K562 (cell line): ENCODE measurements at regions not wholly inside any gene's neighbourhood (a gene's known extent, or its start where the extent isn't known, plus 50 kb on each side); places are given as distances from the start of the nearest gene placed in this dataset.

Source experiments
- ARID4B ChIP-seq: sonication (generic); formaldehyde crosslinking; IDR thresholded peaks from 2 replicates; pipeline ENCODE4 v1.8.0; 2022; ENCODE audit warnings: mild to moderate bottlenecking, missing genetic modification reagents
- BCOR ChIP-seq: fragments of 450-650 bp; IDR thresholded peaks from 2 replicates; pipeline ENCODE4 v1.6.1; 2016
- CHAMP1 ChIP-seq: fragments of 450-650 bp; IDR thresholded peaks from 2 replicates; pipeline ENCODE4 v1.6.1; 2016; ENCODE audit warnings: mild to moderate bottlenecking
- MED1 ChIP-seq: sonication (generic); formaldehyde crosslinking; IDR thresholded peaks from 2 replicates; pipeline ENCODE4 v1.8.1; 2023; ENCODE audit warnings: missing genetic modification reagents, borderline replicate concordance
- NFATC3 ChIP-seq: fragments of 450-650 bp; IDR thresholded peaks from 2 replicates; pipeline ENCODE4 v1.6.1; 2017; ENCODE audit warnings: mild to moderate bottlenecking
- PHF8 ChIP-seq: fragments of 200-600 bp; sonication (generic); IDR thresholded peaks from 2 replicates; pipeline ENCODE4 v1.6.1; 2012; ENCODE audit warnings: mixed run types, mild to moderate bottlenecking, inconsistent platforms, low read length, moderate library complexity, borderline replicate concordance
- RHOXF2B ChIP-seq: fragments of 250-450 bp; sonication (Bioruptor Pico); conservative IDR thresholded peaks from 2 replicates; pipeline ENCODE4 v1.5.1; 2021
- UBTF ChIP-seq, 2 experiments: IDR thresholded peaks; 2 replicates each; pipeline ENCODE4 v1.6.1; 2012; ENCODE audit warnings: improper control_type of control experiment in 2 of 2, low read depth in 2 of 2, low read length in 2 of 2, borderline replicate concordance in 1 of 2
- ZNF407 ChIP-seq: fragments of 450-650 bp; IDR thresholded peaks from 2 replicates; pipeline ENCODE4 v1.6.1; 2016; ENCODE audit warnings: low read depth

- TF ChIP-seq UBTF (IDR thresholded peaks at IDR 0.05; ENCODE audit: borderline replicate concordance in 1 of 2, low read depth in 2 of 2, low read length in 2 of 2) (no peak), ZNF407 (no peak), ARID4B (CRISPR knock-in tag) (no peak), BCOR (0 out of 2 replicates have a peak, but pooled peaks have one; percentile 3), RHOXF2B (CRISPR knock-in tag) (no peak), NFATC3 (no peak), PHF8 (no peak), CHAMP1 (no peak), MED1 (CRISPR knock-in tag) (no peak)
Measured at GRCh38 chr6:14704383-14705271, 541.2 kb upstream of the JARID2 start (continued).
